ENCODE measurements at regions not wholly inside any gene's neighbourhood (a gene's known extent, or its start where the extent isn't known, plus 50 kb on each side); places are given as distances from the start of the nearest gene placed in this dataset.
"Not testable (repeated sequence)": the region's sequence is repeated elsewhere in the genome, so short reads cannot be mapped to it uniquely, and the experiment has no call there.

- DNase-seq = no peak
These were observed 181.8 kb downstream of the AKAIN1 start for GRCh38 chr18:5015213-5015612.

- DNase-seq = not testable (repeated sequence)
These were observed 192.8 kb downstream of the AKAIN1 start for GRCh38 chr18:5004031-5004820.

DNA sequence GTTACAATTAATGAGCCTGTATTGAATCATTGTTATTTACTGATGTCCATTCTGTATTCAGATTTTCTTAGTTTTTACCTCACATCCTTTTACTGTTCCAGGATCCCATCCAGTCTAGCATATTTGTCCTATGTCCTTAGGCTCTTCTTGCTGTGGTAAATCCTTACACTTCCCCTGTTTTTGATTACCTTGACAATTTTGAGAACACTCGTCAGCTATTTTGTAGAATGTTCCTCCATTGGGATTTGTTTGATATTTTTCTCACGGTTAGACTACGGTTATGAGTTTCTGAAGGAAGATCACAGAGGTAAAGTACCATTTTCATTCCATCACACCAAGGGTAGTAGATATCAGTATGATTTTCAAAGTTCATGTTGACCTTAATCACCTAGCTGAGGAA lies 202.3 kb downstream of the AKAIN1 start:
- DNase-seq = no peak

- DNase-seq = no peak
These were observed 209.3 kb downstream of the AKAIN1 start for GRCh38 chr18:4987452-4988405.

DNA sequence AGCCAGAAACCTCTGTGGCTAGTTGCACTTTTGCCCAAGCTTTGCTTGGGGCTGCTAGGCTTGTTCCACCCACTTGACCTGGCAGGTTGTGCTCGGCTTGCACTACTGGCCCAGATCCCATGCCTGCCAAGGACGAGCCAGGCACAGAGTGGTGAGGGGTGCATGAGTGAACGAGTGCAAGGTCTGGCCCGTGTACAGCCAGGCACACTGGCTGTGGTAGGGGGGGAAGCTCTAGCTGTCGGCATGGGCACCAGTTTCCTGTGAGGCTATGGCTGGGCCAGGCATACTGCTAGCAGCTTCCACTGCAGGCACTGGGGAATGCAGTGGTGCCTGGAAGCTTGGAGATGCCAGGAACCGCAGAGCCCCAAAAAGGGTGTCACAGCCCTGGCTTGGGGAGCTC lies 210.4 kb downstream of the AKAIN1 start:
- DNase-seq = no peak

DNA sequence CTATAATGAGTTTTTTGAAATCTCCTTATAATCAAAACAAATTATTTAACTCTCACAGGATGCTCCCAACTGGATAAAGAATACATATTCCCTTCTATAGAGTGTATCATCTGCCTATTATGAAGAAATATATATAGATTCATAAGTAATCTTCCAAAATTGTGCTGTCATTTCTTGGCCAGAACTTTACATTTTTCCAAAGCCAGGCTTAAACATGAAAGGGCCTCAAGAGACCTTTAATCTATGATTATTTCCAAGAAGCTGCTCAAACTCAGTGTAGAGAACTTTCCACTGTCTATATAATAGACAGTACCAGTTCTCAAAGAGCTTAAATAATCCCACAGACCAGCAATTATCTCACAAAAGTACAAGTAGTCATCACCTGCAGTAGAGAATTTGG lies 211.0 kb downstream of the AKAIN1 start:
- no peak for DNase-seq

DNA sequence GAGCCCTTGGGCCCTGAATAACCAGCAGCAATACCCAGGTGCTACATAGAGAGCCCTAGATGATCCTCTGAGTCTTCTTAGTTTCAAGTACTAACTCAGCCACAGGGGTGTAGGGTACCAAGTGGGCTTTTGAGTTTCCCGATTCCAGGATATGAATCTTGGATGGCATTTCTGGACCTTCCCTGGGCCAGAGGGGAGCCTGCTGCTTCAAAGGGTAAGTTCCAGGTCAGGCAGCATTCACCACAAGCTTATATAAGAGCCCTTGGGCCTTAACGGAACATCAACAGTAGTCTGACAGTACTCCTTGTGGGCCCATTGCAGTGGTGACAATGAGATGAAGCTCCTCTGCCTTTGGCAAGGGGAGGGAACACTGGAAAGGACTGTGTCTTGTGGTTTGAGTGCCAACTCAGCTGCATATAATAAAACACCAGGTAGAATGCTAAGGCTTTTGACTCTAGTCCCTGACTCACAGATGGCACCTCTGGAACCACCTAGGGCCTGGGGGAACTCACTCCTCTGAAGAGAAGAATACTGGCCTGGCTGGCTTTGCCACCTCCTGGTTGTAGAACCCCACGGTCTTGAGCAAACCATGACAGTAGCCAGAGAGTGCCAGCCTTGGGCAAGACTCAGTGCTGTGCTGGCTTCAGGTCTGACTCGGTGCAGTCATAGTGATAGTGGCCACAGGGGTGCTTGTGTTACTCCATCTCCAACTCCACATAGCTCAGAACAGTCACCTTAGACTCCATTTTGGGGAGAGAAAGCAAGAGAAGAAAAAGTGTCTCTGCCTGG lies 235.7 kb downstream of the AKAIN1 start:
- DNase-seq = no peak

GRCh38 chr18:4960578-4960977 lies 236.5 kb downstream of the AKAIN1 start:
- DNase-seq = no peak

DNA sequence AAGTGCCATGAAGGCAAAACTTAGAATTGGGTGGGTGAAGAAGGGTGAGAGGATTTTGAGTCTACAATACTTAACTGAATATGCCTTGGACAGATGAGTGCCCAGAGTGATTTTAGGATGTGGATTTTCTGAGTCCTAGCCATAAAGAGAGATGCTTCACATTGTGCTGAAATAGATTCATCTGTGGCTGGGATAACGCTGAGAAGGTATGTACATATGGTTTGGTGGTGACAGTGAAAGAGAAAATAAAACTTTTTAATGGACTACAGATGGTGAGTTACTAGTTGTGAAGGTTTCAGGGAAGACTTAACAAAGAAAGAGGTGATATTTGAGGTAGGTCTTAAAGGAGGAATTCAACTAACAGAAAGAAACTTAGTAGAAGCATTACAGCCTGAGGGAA lies 265.8 kb downstream of the AKAIN1 start:
- no peak for DNase-seq

- no peak for DNase-seq
These were observed 275.5 kb downstream of the AKAIN1 start for GRCh38 chr18:4921548-4921947.

DNA sequence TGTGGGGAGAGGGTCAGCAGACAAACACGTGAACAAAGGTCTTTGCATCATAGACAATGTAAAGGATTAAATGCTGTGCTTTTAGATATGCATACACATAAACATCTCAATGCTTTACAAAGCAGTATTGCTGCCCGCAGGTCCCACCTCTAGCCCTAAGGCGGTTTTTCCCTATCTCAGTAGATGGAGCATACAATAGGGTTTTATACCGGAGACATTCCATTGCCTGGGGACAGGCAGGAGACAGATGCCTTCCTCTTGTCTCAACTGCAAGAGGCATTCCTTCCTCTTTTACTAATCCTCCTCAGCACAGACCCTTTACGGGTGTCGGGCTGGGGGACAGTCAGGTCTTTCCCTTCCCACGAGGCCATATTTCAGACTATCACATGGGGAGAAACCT lies 279.5 kb downstream of the AKAIN1 start:
- not testable (repeated sequence) for DNase-seq

- DNase-seq = no peak
These were observed 288.7 kb downstream of the AKAIN1 start for GRCh38 chr18:4908328-4908727.

GRCh38 chr18:4906856-4907255 lies 290.2 kb downstream of the AKAIN1 start:
- no peak for DNase-seq

GRCh38 chr18:4888251-4889040 lies 308.6 kb downstream of the AKAIN1 start:
- DNase-seq = no peak

GRCh38 chr18:4878480-4878879 lies 318.6 kb downstream of the AKAIN1 start:
- DNase-seq = no peak

GRCh38 chr18:4871197-4871596 lies 325.9 kb downstream of the AKAIN1 start:
- no peak for DNase-seq

- no peak for DNase-seq
These were observed 326.8 kb downstream of the AKAIN1 start for GRCh38 chr18:4870177-4870773.

DNA sequence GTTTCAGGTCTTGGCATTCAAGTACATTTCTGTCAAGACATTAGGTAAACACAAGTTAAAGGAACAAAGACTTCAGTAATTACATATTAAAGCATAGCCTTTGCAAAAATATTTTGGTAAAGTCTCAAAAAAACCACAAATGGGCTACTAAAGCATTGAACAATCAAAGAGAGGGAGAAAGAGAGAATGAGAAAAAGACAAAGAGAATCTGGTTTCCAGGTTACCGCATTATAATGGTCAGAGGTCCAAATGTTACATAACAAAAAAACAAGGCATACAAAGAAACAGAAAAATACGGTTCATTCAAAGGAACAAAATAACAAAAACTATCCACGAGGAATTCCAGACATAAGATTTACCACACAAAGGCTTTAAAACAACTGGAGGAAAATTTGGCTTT lies 327.9 kb downstream of the AKAIN1 start:
- DNase-seq = no peak

DNA sequence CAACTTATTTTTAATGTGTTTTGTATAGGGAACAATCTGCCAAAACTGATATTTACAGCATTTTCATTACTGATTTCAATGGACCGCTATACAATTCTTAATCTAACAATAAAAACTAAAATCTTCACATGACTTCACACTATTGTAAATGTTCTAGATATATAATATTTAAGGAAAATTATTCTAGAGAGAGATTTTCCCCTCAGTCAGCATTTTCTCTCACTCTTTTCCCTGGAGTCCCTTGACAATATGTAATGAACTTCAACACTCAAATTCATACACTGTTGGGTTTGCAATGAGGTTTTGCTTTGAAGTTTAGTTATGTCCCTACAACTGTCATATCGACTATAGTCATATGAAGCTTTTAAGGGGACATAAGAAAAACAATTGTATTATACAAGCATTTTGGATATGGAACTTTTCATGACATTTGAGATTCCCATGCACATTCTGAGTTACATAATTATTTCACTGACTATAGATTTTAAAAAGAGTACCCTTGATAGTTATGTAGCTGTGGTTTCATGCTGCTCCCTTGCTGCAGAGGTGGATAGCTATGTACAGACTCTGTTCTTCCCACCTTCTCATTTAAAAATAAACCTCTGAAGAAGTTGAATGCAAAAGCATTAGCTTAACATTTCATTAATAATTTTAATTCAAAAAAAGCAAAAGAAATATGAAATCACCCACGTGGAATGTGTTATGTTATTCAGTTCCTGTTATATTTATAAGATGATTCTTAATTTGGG lies 338.5 kb downstream of the AKAIN1 start:
- no peak for DNase-seq

- DNase-seq = no peak
These were observed 342.4 kb downstream of the AKAIN1 start for GRCh38 chr18:4854671-4855070.

All from stimulated activated CD4-positive, alpha-beta T cell treated with anti-CD3 and anti-CD28 coated beads, Interleukin-1b, Interleukin-23, amount 100 ng/mL, for 48 hours (primary cell).